ENCODE measurements at regions not wholly inside any gene's neighbourhood (a gene's known extent, or its start where the extent isn't known, plus 50 kb on each side); places are given as distances from the start of the nearest gene placed in this dataset.

DNA sequence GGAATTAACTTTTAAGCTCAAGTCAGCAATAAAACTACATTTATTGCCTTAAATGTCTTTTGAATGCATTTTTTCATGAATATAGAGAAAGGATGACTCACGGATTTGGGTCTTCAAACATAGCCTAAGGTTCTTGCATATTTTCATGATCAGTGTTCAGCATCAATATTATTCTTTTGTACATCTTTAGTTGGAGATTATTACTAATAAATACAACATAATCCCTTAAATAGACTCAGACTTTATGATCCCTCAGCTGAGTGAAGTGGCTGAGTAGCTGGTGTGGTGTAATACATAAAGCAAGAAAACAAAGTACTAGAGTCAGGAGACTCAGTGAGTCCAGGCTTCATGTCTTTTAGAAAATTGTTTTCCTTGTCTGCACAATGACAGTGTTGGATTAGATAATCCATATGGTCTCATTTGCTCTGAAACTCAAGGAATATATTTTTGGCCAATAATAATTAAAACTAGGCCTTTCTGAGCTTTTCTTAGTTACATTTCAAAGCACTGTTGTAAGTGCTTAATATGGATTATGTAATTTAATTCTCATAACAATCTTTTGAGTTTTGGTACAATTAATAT, 78.3 kb upstream of the UNC5C start:
- TF ChIP-seq, protein P1, sequence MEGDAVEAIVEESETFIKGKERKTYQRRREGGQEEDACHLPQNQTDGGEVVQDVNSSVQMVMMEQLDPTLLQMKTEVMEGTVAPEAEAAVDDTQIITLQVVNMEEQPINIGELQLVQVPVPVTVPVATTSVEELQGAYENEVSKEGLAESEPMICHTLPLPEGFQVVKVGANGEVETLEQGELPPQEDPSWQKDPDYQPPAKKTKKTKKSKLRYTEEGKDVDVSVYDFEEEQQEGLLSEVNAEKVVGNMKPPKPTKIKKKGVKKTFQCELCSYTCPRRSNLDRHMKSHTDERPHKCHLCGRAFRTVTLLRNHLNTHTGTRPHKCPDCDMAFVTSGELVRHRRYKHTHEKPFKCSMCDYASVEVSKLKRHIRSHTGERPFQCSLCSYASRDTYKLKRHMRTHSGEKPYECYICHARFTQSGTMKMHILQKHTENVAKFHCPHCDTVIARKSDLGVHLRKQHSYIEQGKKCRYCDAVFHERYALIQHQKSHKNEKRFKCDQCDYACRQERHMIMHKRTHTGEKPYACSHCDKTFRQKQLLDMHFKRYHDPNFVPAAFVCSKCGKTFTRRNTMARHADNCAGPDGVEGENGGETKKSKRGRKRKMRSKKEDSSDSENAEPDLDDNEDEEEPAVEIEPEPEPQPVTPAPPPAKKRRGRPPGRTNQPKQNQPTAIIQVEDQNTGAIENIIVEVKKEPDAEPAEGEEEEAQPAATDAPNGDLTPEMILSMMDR (IDR thresholded peaks at IDR 0.05): no peak
- TF ChIP-seq POLR2A (IDR thresholded peaks at IDR 0.05): no peak

Measured in thyroid gland (tissue), 4 donors.